KOPT-K1 (cell line): ENCODE measurements at regions not wholly inside any gene's neighbourhood (a gene's known extent, or its start where the extent isn't known, plus 50 kb on each side); places are given as distances from the start of the nearest gene placed in this dataset.

ENCODE experiments used
- H3K27ac ChIP-seq: fragments of 200-600 bp; sonication (generic); 2 replicates; pipeline ENCODE4 v1.5.1; 2016; ENCODE audit warnings: antibody characterized with exemption, mild to moderate bottlenecking, low read depth, low read length; ENCODE audit not compliant: poor library complexity, severe bottlenecking
- H3K36me3 ChIP-seq: fragments of 200-600 bp; sonication (generic); 2 replicates; pipeline ENCODE4 v1.5.1; 2017; ENCODE audit warnings: antibody characterized with exemption, mild to moderate bottlenecking, low read length, moderate library complexity; ENCODE audit not compliant: insufficient read depth
- H3K9me3 ChIP-seq: fragments of 200-600 bp; sonication (generic); 2 replicates; pipeline ENCODE4 v1.5.1; 2017; ENCODE audit warnings: antibody characterized with exemption, low read length, mild to moderate bottlenecking; ENCODE audit not compliant: insufficient read depth, poor library complexity, severe bottlenecking

- no peaks in the 10 kb centered on the region for H3K36me3 ChIP-seq
- H3K27ac ChIP-seq = no peak overlapping the region
- H3K9me3 ChIP-seq = no peaks in the 10 kb centered on the region
Measured at GRCh38 chr12:97944576-97944975, 482.0 kb downstream of the RMST start.

GRCh38 chr12:97946701-97947100, 484.1 kb downstream of the RMST start:
- Histone ChIP-seq H3K9me3 (no peaks in the 10 kb centered on the region), H3K36me3 (no peaks in the 10 kb centered on the region), H3K27ac (no peak overlapping the region)

DNA sequence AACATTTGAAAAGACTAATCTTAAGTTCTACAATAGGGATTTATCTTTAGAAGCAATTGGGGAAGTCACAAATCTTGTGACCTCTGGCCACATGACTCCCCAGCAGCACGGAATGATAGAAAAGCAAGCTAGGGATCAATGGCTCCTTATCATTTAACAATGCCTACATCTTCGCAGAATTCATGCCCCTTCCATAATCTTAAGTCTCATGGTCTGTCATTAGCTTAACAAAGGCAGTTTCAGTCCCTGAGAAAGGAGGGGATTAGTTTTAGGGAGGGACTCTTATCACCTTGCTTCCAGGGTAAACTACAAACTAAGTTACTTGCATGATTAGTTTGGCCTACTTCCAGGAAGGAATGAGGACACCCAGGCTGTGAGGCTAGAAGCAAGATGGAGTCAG, 486.0 kb downstream of the RMST start:
- Histone ChIP-seq H3K9me3 (no peaks in the 10 kb centered on the region), H3K27ac (no peak overlapping the region), H3K36me3 (no peaks in the 10 kb centered on the region)

DNA sequence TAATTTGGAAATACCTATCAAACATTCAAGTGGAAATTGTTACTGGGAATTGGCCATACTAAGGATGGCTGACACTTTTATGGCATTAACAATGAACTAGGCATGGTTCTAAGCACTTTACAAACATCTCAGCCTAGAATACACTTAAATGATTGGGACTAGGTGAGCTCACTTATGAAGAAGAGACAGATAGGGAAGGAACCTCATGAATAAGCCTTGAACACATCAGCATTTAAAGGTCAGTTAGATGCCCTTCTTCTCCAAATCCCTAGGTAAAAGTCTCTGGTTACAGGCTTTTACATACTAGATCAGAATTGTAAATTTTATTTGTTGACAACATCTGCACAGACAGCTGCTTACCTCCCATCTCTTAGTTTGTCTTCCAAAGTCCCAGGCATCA, 488.6 kb downstream of the RMST start:
- Histone ChIP-seq H3K36me3 (no peaks in the 10 kb centered on the region), H3K27ac (no peak overlapping the region), H3K9me3 (no peaks in the 10 kb centered on the region)

GRCh38 chr12:97951717-97952116, 489.1 kb downstream of the RMST start:
- Histone ChIP-seq H3K36me3 (no peaks in the 10 kb centered on the region), H3K27ac (no peak overlapping the region), H3K9me3 (no peaks in the 10 kb centered on the region)

- H3K9me3 ChIP-seq = no peaks in the 10 kb centered on the region
- no peaks in the 10 kb centered on the region for H3K36me3 ChIP-seq
- H3K27ac ChIP-seq = no peak overlapping the region
Measured at GRCh38 chr12:97957109-97957508, 494.5 kb downstream of the RMST start.

DNA sequence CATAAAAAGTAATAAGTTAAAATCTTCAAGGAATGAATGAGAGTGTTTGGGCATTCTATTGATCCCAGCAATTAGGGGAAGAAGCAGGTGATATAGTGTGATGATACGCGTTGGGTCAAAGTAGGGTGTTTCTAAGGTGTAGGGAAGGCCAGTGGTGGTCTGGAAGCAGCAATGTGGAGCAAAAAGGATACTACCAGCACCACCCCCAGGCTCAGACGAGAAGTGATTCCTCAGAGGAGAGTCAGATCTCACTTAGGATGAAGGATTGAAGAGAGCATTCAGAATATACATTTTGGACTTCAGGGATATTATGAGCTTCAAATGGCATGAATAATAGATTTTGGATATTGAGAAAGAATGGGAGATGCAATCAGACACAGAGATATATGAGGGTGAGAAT, 497.6 kb downstream of the RMST start:
- H3K27ac ChIP-seq = no peak overlapping the region
- H3K36me3 ChIP-seq = no peaks in the 10 kb centered on the region
- H3K9me3 ChIP-seq = no peaks in the 10 kb centered on the region

DNA sequence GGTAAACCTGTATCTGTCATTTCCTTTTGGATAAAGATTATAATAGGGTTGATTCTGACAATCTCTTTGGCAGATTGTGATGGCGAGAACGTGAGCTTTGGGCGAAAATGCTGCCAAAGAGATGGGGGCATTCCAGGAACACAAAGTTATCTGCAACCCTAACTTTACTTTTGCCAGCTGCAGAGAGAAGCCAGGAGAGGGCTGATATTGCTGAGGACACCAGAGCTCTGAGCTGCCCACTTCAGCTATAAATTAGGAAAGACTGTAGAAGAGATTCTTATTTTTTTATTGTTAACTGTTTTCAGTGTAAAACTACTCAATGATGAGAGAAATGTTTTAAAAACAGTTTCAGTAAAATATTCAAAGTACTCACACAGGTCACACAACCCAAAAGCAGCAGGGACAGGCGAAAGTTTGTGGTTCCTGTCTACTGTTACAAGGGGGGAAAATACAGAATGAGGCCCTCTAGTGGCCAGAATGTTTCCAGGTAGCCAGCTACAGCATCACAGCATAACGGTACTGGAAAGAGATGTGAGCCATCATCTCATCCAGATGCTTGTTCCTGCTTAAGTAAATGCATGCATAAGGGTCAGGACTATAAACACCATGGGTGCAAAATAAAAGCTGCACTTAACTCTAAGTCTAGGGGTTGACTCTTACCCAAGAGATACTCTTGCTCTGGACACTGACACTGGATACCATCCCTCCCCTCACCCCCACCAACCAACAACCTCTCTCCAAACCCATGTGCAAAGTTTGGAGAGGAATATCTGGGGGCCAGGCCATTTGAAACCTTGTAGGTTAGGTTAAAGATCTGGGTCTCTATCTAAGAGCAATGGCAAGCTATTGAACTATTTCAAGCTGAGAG, 498.4 kb downstream of the RMST start:
- Histone ChIP-seq H3K27ac (no peak overlapping the region), H3K9me3 (no peaks in the 10 kb centered on the region), H3K36me3 (no peaks in the 10 kb centered on the region)

DNA sequence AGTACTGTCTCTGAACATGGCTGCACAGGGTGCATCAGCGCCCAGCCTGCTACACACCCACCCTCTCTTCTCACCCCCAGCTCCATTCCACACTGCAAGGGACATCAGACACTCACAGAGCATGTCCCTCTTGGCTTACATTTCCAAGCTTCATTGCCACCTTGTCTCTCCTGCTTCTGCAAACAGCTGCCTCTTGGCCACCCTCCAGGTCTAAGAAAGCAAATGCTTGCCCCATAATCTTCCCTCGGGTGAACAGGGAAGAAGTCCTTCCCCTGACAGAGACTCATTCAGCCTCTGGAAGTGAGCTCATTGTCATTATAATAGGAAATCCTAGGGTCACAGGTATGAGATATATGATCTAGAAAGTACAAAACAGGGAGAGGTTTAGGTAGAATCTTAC, 505.2 kb downstream of the RMST start:
- no peak overlapping the region for H3K27ac ChIP-seq
- no peaks in the 10 kb centered on the region for H3K9me3 ChIP-seq
- no peaks in the 10 kb centered on the region for H3K36me3 ChIP-seq

- Histone ChIP-seq H3K9me3 (no peaks in the 10 kb centered on the region), H3K27ac (no peak overlapping the region), H3K36me3 (no peaks in the 10 kb centered on the region)
Measured at GRCh38 chr12:97968641-97969197, 506.1 kb downstream of the RMST start.

DNA sequence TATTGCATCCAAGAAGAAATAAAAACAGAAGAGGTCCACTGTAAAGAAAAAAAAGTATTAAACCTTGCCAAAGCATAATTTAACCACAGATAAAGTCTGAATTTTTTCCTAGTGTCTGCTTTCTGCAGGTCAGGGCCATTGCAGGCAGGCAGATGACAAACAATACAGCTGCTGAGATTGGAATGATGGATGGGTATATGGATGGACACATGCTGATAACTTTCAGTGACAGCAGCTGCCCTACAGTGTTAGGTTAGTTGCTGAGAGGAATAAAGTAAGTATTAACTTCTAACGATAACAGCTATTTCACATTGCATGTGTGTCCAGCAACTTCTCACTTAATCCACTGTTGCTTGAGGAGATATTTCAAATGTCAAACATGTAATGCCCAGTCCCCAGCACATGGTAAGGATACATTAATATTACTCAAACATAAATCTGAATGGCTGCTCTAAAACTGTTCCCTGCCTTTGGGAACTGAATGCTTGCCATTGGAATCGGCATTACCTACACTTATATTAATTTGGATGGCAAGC, 515.3 kb downstream of the RMST start:
- no peak overlapping the region for H3K27ac ChIP-seq

GRCh38 chr12:97982684-97983083, 520.1 kb downstream of the RMST start:
- peaks cover 4% of the 10 kb centered on the region for H3K9me3 ChIP-seq
- no peaks in the 10 kb centered on the region for H3K36me3 ChIP-seq
- H3K27ac ChIP-seq = no peak overlapping the region

More for the DNA sequence above, 515.3 kb downstream of the RMST start:
- peaks cover 4% of the 10 kb centered on the region for H3K9me3 ChIP-seq
- H3K36me3 ChIP-seq = no peaks in the 10 kb centered on the region

DNA sequence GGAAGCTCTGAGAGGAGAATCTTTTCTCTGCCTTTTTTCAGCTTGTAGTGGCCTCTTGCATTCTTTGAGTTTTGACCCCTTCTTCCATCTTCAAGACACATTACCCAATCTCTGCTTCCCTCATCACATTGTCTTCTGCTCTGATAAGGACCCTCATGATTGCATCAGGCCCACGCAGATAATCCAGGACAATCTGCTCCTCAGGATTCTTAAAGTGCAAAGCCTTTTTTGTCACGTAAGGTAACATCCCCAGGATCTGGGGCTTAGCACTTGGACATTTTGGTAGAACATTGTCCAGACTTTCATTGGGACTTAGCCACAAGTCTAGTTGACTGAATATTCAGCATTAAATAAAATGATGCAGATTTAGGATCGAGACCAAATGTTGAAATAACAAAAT, 521.2 kb downstream of the RMST start:
- H3K9me3 ChIP-seq = peaks cover 4% of the 10 kb centered on the region
- no peaks in the 10 kb centered on the region for H3K36me3 ChIP-seq
- no peak overlapping the region for H3K27ac ChIP-seq

GRCh38 chr12:97984436-97984835, 521.8 kb downstream of the RMST start:
- no peak overlapping the region for H3K27ac ChIP-seq
- H3K9me3 ChIP-seq = peaks cover 4% of the 10 kb centered on the region
- no peaks in the 10 kb centered on the region for H3K36me3 ChIP-seq

DNA sequence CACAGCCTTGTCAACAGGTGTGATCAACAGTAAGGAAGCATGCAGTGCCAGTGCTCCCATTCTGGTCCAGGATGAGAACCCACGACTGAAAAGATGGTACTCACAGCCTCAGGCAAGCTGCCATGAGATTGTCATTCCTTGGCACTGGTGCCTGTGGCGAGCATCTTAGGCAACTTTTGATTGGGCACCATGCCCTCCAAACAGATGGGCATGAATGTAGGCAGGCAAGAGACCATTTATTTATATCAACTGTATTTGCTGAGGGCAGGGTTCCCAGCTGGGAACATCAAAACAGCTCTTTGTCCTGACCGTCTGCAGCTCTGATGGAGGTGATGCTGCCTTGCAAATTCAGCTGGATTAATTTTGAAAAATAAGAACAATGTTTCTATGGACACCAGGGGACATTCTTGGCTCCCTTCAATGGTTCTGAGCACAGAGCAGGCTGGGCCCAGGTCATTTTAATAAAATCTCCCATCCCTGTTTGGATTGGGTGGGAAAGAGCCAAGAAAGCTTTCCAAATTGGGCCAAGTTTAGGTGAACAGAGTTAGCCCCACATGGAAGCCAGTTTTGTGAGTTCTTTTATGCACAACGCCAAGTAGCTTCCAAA, 522.5 kb downstream of the RMST start:
- Histone ChIP-seq H3K36me3 (no peaks in the 10 kb centered on the region), H3K27ac (no peak overlapping the region), H3K9me3 (peaks cover 4% of the 10 kb centered on the region)
